Ecto neural progenitor cell (in vitro differentiated cells): ENCODE measurements at regions not wholly inside any gene's neighbourhood (a gene's known extent, or its start where the extent isn't known, plus 50 kb on each side); places are given as distances from the start of the nearest gene placed in this dataset.

Source experiments
- DNase-seq: peaks from one replicate; pipeline ENCODE4 v3.0.0-alpha.2; 2018; ENCODE audit warnings: low spot score

- DNase-seq: no peak
Observed at GRCh38 chr20:23231561-23232218, 118.9 kb upstream of the NXT1 start.

GRCh38 chr20:23230766-23231385 is 119.7 kb upstream of the NXT1 start:
- DNase-seq: no peak

- no peak for DNase-seq
Observed at GRCh38 chr20:23229989-23230388, 120.6 kb upstream of the NXT1 start.

GRCh38 chr20:23228912-23229311 is 121.7 kb upstream of the NXT1 start:
- DNase-seq: no peak

- no peak for DNase-seq
Observed at GRCh38 chr20:23227976-23228375, 122.6 kb upstream of the NXT1 start.

- DNase-seq: no peak
Observed at GRCh38 chr20:23227274-23227673, 123.3 kb upstream of the NXT1 start.

- DNase-seq: no peak
Observed at GRCh38 chr20:23226612-23227265, 123.9 kb upstream of the NXT1 start.

- DNase-seq: no peak
Observed at GRCh38 chr20:23225407-23226060, 125.1 kb upstream of the NXT1 start.

GRCh38 chr20:23224806-23225205 is 125.8 kb upstream of the NXT1 start:
- DNase-seq: no peak

GRCh38 chr20:23223908-23224580 is 126.5 kb upstream of the NXT1 start:
- DNase-seq: no peak

GRCh38 chr20:23222531-23223200 is 127.9 kb upstream of the NXT1 start:
- no peak for DNase-seq

GRCh38 chr20:23217023-23217422 is 130.9 kb upstream of the CD93 start:
- DNase-seq: no peak

GRCh38 chr20:23215344-23215995 is 129.3 kb upstream of the CD93 start:
- DNase-seq: no peak

- DNase-seq: no peak
Observed at GRCh38 chr20:23214903-23215302, 128.8 kb upstream of the CD93 start.

- no peak for DNase-seq
Observed at GRCh38 chr20:23212464-23212995, 126.4 kb upstream of the CD93 start.

GRCh38 chr20:23212011-23212410 is 125.9 kb upstream of the CD93 start:
- no peak for DNase-seq

- DNase-seq: no peak
Observed at GRCh38 chr20:23211164-23211563, 125.0 kb upstream of the CD93 start.

GRCh38 chr20:23207826-23208540 is 121.9 kb upstream of the CD93 start:
- no peak for DNase-seq

- DNase-seq: no peak
Observed at GRCh38 chr20:23206995-23207394, 120.9 kb upstream of the CD93 start.

- no peak for DNase-seq
Observed at GRCh38 chr20:23206061-23206460, 119.9 kb upstream of the CD93 start.
